ENCODE measurements at regions not wholly inside any gene's neighbourhood (a gene's known extent, or its start where the extent isn't known, plus 50 kb on each side); places are given as distances from the start of the nearest gene placed in this dataset.

GRCh38 chr2:236516708-236517107 lies 52.9 kb upstream of the ACKR3 start:
- TF ChIP-seq, protein P1, sequence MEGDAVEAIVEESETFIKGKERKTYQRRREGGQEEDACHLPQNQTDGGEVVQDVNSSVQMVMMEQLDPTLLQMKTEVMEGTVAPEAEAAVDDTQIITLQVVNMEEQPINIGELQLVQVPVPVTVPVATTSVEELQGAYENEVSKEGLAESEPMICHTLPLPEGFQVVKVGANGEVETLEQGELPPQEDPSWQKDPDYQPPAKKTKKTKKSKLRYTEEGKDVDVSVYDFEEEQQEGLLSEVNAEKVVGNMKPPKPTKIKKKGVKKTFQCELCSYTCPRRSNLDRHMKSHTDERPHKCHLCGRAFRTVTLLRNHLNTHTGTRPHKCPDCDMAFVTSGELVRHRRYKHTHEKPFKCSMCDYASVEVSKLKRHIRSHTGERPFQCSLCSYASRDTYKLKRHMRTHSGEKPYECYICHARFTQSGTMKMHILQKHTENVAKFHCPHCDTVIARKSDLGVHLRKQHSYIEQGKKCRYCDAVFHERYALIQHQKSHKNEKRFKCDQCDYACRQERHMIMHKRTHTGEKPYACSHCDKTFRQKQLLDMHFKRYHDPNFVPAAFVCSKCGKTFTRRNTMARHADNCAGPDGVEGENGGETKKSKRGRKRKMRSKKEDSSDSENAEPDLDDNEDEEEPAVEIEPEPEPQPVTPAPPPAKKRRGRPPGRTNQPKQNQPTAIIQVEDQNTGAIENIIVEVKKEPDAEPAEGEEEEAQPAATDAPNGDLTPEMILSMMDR (IDR thresholded peaks at IDR 0.05) = no peak
- TF ChIP-seq POLR2A (IDR thresholded peaks at IDR 0.05) (no peak), POLR2AphosphoS5 (IDR thresholded peaks at IDR 0.05) (no peak)
